ENCODE measurements at regions not wholly inside any gene's neighbourhood (a gene's known extent, or its start where the extent isn't known, plus 50 kb on each side); places are given as distances from the start of the nearest gene placed in this dataset.

GRCh38 chr4:19531906-19532848 lies 719.5 kb upstream of the SLIT2 start:
- DNase-seq (ENCODE audit: low read depth, low spot score) = no peak
- H2AFZ ChIP-seq (ENCODE audit: low read depth, low read length) = no peak overlapping the region
- no TSS peak for BruUV-seq (replicated peaks)
- H3K79me2 ChIP-seq (ENCODE audit: control insufficient read depth, insufficient read depth, low read length) = no peaks in the 10 kb centered on the region
- ChIA-PET CTCF (interaction anchor here (2.4 kb wide), 1 partner anchor 11 kb away, joined by 5 read pairs; no protein-coding TSS in a partner anchor), POLR2A (no interaction called here)
- dilution Hi-C loops (cut with MboI; ENCODE audit: extremely low pct_ligation_motif_present, low sequenced_read_pairs) = no loop called here
- no peak overlapping the region for H3K9ac ChIP-seq (replicated peaks; ENCODE audit: extremely low read depth, insufficient read depth, low read length)
- FAIRE-seq = no peak
- H3K36me3 ChIP-seq (ENCODE audit: control insufficient read depth in 2 of 2, extremely low read depth in 1 of 2, insufficient read depth in 2 of 2, low read length in 2 of 2) = no peaks in the 10 kb centered on the region
- TF ChIP-seq EZH2 (IDR thresholded peaks at IDR 0.05; ENCODE audit: borderline replicate concordance, low read depth, low read length, severe bottlenecking) (no peak), MAX (IDR thresholded peaks at IDR 0.05; ENCODE audit: insufficient read depth, insufficient read length) (no peak), FOS (IDR thresholded peaks at IDR 0.05; ENCODE audit: borderline replicate concordance, insufficient read depth, low read length) (no peak), POLR2A (IDR thresholded peaks at IDR 0.05; ENCODE audit: low read depth, low read length) (no peak), MYC (IDR thresholded peaks at IDR 0.05; ENCODE audit: low read depth, low read length) (no peak), POLR2AphosphoS5 (IDR thresholded peaks at IDR 0.05; ENCODE audit: insufficient read depth, low read depth, low read length) (no peak), GATA2 (IDR thresholded peaks at IDR 0.05; ENCODE audit: insufficient read depth, insufficient read length, low read depth, low read length) (no peak), CTCF (IDR thresholded peaks at IDR 0.05; ENCODE audit: extremely low read depth in 1 of 2, insufficient read depth in 1 of 2, low read depth in 1 of 2, low read length in 2 of 2) (no peak), JUN (IDR thresholded peaks at IDR 0.05; ENCODE audit: borderline replicate concordance, insufficient read depth, insufficient read length, low read depth) (no peak)
- H3K4me3 ChIP-seq (replicated peaks in 1 of 3; ENCODE audit: insufficient read depth in 1 of 3, low read depth in 1 of 3, low read length in 3 of 3) = no peak overlapping the region
- no peaks in the 10 kb centered on the region for H3K9me1 ChIP-seq (replicated peaks; ENCODE audit: control insufficient read depth, extremely low read depth, insufficient read depth, low read length)
- H3K27me3 ChIP-seq (ENCODE audit: control insufficient read depth in 2 of 2, insufficient read depth in 2 of 2, low read length in 2 of 2) = no peaks in the 10 kb centered on the region
- no peak overlapping the region for H3K4me2 ChIP-seq (ENCODE audit: insufficient read depth, low read length)
- no peaks in the 10 kb centered on the region for H4K20me1 ChIP-seq (replicated peaks; ENCODE audit: control insufficient read depth, extremely low read depth, insufficient read depth, low read length)
- intact Hi-C loops (cut with micrococcal nuclease) = no loop called here
- no peaks in the 10 kb centered on the region for H3K9me3 ChIP-seq (replicated peaks; ENCODE audit: control insufficient read depth, insufficient read depth, low read length)
- no peak overlapping the region for H3K27ac ChIP-seq (ENCODE audit: insufficient read depth, low read depth, low read length)
- no peaks in the 10 kb centered on the region for H3K4me1 ChIP-seq (ENCODE audit: control insufficient read depth, extremely low read depth, insufficient read depth, low read length)

All from endothelial cell of umbilical vein (primary cell).